ENCODE measurements at regions not wholly inside any gene's neighbourhood (a gene's known extent, or its start where the extent isn't known, plus 50 kb on each side); places are given as distances from the start of the nearest gene placed in this dataset.

DNA sequence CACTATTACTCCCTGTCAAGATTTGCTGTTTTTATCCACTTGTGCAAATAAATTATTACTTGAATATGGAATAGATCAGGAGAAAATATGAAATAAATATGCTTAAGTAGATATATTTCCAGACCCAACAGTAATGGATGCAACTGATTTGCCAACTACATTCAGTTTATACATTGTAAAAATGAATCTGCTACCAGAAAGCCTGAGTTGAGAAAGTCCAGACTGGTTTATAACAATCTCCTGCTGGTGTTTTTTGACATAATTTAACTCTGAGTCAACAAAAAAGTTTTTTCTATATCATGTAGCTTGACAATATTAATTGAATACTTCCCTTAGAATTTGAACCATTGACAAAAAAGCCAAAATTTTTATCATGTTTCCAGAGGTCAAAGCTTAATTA is 265.8 kb upstream of the SEMA3D start:
- no peak overlapping the region for H3K4me2 ChIP-seq (ENCODE audit: insufficient read depth, low read length)
- H3K4me3 ChIP-seq = no peak overlapping the region
- no peaks in the 10 kb centered on the region for H3K9me3 ChIP-seq (replicated peaks; ENCODE audit: control insufficient read depth, insufficient read depth, low read depth, low read length)
- FAIRE-seq (no peak), ATAC-seq (no peak), DNase-seq (ENCODE audit: extremely low read depth in 1 of 4, low spot score in 3 of 4) (no peak)
- no peaks in the 10 kb centered on the region for H3K79me2 ChIP-seq (ENCODE audit: control insufficient read depth, insufficient read depth, low read length)
- no peaks in the 10 kb centered on the region for H3K4me1 ChIP-seq (replicated peaks in 1 of 2; ENCODE audit: control insufficient read depth in 2 of 2, insufficient read depth in 2 of 2, low read length in 2 of 2)
- no peak overlapping the region for H2AFZ ChIP-seq (ENCODE audit: low read depth, low read length)
- BruUV-seq (replicated peaks) = no TSS peak
- no peaks in the 10 kb centered on the region for H3K27me3 ChIP-seq (ENCODE audit: control insufficient read depth in 2 of 2, insufficient read depth in 2 of 2, low read length in 2 of 2)
- POLR2A ChIA-PET = interaction anchor here (0.7 kb wide), 1 partner anchor 31 kb away, joined by 3 read pairs; no protein-coding TSS in a partner anchor
- no peak overlapping the region for H3K9ac ChIP-seq (ENCODE audit: insufficient read depth in 1 of 2, low read depth in 2 of 2, low read length in 2 of 2)
- intact Hi-C loops (cut with micrococcal nuclease) = no loop called here
- in situ Hi-C loops (cut with MboI) = no loop called here
- H3K9me1 ChIP-seq (ENCODE audit: control insufficient read depth, insufficient read depth, low read length) = no peaks in the 10 kb centered on the region
- no peaks in the 10 kb centered on the region for H4K20me1 ChIP-seq (replicated peaks; ENCODE audit: control insufficient read depth, insufficient read depth, low read length)
- TF ChIP-seq, protein P1, sequence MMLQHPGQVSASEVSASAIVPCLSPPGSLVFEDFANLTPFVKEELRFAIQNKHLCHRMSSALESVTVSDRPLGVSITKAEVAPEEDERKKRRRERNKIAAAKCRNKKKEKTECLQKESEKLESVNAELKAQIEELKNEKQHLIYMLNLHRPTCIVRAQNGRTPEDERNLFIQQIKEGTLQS (IDR thresholded peaks at IDR 0.05) = no peak
- TF ChIP-seq, protein P1 (CRISPR knock-in tag; conservative IDR thresholded peaks at IDR 0.05) = no peak
- TF ChIP-seq SREBF1 (IDR thresholded peaks at IDR 0.05; ENCODE audit: borderline replicate concordance, low read depth, low read length) = no peak
- no peak for TF ChIP-seq ZBTB8A (IDR thresholded peaks at IDR 0.05; ENCODE audit: partially characterized antibody)
- TF ChIP-seq, protein P2, sequence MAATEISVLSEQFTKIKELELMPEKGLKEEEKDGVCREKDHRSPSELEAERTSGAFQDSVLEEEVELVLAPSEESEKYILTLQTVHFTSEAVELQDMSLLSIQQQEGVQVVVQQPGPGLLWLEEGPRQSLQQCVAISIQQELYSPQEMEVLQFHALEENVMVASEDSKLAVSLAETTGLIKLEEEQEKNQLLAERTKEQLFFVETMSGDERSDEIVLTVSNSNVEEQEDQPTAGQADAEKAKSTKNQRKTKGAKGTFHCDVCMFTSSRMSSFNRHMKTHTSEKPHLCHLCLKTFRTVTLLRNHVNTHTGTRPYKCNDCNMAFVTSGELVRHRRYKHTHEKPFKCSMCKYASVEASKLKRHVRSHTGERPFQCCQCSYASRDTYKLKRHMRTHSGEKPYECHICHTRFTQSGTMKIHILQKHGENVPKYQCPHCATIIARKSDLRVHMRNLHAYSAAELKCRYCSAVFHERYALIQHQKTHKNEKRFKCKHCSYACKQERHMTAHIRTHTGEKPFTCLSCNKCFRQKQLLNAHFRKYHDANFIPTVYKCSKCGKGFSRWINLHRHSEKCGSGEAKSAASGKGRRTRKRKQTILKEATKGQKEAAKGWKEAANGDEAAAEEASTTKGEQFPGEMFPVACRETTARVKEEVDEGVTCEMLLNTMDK (IDR thresholded peaks at IDR 0.05; ENCODE audit: borderline replicate concordance, insufficient read depth, low read depth, low read length, poor library complexity, severe bottlenecking) = no peak
- TF ChIP-seq NR2C2 (CRISPR knock-in tag; IDR thresholded peaks at IDR 0.05) = no peak
- no peak for TF ChIP-seq NR2C2 (tag; IDR thresholded peaks at IDR 0.05)
- TF ChIP-seq PHF20 (IDR thresholded peaks at IDR 0.05; ENCODE audit: partially characterized antibody) = no peak
- TF ChIP-seq ZFPM2 (CRISPR knock-in tag; IDR thresholded peaks at IDR 0.05) = no peak
- TF ChIP-seq, protein P3, sequence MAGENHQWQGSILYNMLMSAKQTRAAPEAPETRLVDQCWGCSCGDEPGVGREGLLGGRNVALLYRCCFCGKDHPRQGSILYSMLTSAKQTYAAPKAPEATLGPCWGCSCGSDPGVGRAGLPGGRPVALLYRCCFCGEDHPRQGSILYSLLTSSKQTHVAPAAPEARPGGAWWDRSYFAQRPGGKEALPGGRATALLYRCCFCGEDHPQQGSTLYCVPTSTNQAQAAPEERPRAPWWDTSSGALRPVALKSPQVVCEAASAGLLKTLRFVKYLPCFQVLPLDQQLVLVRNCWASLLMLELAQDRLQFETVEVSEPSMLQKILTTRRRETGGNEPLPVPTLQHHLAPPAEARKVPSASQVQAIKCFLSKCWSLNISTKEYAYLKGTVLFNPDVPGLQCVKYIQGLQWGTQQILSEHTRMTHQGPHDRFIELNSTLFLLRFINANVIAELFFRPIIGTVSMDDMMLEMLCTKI (IDR thresholded peaks at IDR 0.05; ENCODE audit: partially characterized antibody) = no peak
- TF ChIP-seq KLF1 (tag; IDR thresholded peaks at IDR 0.05) = no peak
- TF ChIP-seq, protein P4, sequence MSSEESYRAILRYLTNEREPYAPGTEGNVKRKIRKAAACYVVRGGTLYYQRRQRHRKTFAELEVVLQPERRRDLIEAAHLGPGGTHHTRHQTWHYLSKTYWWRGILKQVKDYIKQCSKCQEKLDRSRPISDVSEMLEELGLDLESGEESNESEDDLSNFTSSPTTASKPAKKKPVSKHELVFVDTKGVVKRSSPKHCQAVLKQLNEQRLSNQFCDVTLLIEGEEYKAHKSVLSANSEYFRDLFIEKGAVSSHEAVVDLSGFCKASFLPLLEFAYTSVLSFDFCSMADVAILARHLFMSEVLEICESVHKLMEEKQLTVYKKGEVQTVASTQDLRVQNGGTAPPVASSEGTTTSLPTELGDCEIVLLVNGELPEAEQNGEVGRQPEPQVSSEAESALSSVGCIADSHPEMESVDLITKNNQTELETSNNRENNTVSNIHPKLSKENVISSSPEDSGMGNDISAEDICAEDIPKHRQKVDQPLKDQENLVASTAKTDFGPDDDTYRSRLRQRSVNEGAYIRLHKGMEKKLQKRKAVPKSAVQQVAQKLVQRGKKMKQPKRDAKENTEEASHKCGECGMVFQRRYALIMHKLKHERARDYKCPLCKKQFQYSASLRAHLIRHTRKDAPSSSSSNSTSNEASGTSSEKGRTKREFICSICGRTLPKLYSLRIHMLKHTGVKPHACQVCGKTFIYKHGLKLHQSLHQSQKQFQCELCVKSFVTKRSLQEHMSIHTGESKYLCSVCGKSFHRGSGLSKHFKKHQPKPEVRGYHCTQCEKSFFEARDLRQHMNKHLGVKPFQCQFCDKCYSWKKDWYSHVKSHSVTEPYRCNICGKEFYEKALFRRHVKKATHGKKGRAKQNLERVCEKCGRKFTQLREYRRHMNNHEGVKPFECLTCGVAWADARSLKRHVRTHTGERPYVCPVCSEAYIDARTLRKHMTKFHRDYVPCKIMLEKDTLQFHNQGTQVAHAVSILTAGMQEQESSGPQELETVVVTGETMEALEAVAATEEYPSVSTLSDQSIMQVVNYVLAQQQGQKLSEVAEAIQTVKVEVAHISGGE (CRISPR knock-in tag; IDR thresholded peaks at IDR 0.05) = no peak
- no peak for TF ChIP-seq ARHGAP35 (IDR thresholded peaks at IDR 0.05; ENCODE audit: partially characterized antibody)
- H3K27ac ChIP-seq (ENCODE audit: extremely low read depth, low read depth, low read length) = no peak overlapping the region
- CTCF ChIA-PET (ENCODE audit: low intra/inter-chr PET ratio) = no interaction called here
- H3K36me3 ChIP-seq (ENCODE audit: control insufficient read depth, insufficient read depth, low read length) = no peaks in the 10 kb centered on the region

All from K562 (cell line).